ENCODE measurements at regions not wholly inside any gene's neighbourhood (a gene's known extent, or its start where the extent isn't known, plus 50 kb on each side); places are given as distances from the start of the nearest gene placed in this dataset.

DNA sequence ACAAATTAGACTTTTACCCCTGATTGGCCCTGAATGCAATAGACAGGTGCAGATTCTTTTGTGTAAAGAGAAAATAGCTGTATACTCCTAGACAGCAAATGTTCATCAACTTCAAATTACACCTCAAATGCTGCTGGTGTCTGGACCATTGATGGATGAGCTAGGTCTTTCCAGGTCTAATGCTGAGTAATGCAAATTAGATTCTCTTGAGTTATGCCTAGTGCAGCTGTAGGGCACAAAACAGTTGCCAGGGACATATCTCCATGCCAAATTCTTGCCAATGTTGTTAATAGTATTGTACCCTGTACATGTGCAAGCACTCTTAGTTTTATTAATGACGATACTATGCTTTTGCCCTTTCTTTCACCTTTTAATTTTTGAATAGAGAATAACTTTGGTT, 72.3 kb upstream of the CNTLN start:
- TF ChIP-seq, protein P1, sequence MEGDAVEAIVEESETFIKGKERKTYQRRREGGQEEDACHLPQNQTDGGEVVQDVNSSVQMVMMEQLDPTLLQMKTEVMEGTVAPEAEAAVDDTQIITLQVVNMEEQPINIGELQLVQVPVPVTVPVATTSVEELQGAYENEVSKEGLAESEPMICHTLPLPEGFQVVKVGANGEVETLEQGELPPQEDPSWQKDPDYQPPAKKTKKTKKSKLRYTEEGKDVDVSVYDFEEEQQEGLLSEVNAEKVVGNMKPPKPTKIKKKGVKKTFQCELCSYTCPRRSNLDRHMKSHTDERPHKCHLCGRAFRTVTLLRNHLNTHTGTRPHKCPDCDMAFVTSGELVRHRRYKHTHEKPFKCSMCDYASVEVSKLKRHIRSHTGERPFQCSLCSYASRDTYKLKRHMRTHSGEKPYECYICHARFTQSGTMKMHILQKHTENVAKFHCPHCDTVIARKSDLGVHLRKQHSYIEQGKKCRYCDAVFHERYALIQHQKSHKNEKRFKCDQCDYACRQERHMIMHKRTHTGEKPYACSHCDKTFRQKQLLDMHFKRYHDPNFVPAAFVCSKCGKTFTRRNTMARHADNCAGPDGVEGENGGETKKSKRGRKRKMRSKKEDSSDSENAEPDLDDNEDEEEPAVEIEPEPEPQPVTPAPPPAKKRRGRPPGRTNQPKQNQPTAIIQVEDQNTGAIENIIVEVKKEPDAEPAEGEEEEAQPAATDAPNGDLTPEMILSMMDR (conservative IDR thresholded peaks at IDR 0.05) = no peak
- no peak for TF ChIP-seq ZFX (IDR thresholded peaks at IDR 0.05)
